SH-SY5Y (cell line): ENCODE measurements at regions not wholly inside any gene's neighbourhood (a gene's known extent, or its start where the extent isn't known, plus 50 kb on each side); places are given as distances from the start of the nearest gene placed in this dataset.

Experiments used
- GATA2 ChIP-seq: IDR thresholded peaks from 2 replicates; pipeline ENCODE4 v1.6.1; 2011; ENCODE audit warnings: mild to moderate bottlenecking, low read depth, low read length
- GATA3 ChIP-seq: IDR thresholded peaks from 2 replicates; pipeline ENCODE4 v1.6.1; 2011; ENCODE audit warnings: low read depth, mild to moderate bottlenecking, low read length, moderate library complexity

- TF ChIP-seq GATA3: no peak
- no peak for TF ChIP-seq GATA2
These were observed 156.7 kb downstream of the AXIN2 start for GRCh38 chr17:65404761-65405160.

DNA sequence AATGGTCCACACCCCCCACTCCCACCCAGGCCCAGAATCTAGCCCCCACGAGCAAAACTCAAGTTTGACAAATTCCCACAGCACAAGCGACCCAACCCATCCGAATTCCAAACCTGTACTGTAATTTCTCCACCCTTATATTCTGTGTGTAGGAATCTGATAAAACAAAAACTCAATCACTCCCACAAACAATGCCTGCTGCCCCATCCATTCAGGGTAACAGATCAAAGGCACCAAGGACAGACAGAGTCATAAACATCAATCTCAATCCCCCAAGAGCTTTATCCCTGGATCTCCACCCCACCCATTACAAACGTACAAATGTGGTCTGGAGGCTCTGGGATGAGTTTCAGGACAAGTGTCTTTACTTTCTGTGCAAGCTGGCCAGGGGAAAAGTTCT lies 157.8 kb downstream of the AXIN2 start:
- TF ChIP-seq GATA3 (no peak), GATA2 (no peak)

DNA sequence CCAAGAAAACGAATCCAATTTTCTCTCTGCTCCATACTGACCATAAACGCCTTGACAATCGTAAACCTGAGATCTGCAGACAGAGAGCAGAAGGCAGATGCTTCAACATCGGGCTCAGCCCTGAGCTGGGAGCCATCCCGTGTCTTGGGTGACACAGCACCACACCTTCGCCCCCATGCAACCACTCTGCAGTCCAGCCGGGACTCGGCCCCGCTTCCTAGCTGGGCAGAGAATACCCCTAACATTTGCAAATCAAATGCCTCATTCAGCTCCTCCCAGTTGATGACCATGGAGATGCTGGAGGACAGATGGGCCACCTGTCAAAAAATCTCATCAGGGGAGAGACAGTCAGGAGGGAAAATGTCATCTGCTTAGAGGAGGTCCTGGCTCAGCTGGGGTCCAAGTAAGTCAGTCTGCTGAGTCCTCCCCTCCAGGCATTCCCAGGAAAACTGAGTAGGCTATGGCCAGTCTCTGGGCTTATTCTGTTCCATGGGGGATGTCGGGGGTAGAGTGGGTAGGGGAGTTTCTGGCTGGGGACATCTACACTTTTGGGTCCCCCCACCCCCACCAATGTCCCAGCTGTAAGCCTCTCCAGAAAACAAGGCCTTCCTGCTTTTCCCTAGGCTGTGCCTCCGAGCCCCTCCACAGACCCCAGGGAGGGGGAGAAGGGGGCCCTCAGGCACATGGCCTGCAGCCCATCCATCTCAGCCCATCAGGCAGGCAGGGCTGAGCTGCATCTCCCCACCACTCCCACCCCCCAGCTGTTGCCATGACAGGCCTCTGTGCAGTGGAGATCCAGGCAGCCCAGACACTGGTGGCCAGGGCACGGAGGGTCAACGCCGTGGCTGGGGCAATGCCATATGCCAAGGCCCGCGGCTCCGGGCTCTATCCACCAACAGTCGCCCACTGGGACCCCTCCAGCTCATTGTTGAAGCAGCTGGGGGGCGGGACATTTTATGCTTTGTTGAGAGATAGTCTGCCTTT lies 158.6 kb downstream of the AXIN2 start:
- TF ChIP-seq GATA3: no peak
- no peak for TF ChIP-seq GATA2

DNA sequence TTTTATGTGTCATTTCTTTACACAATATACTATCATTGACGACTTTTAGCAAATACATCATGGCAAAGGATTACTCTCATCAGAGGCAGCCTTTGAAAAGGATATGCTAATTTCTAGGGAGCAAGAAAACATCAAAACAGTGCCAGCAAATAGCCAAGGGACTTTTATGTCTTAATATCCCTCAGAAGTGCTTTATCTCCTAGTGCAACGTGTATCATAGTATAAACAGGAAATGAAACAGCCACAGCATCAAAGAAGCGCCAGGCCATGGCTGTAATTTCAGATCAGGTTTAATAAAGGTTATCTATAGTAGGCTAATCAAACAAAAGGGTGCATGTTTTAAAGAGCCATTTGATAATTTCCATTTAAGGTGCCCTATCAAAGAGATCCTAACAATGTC lies 159.9 kb downstream of the AXIN2 start:
- TF ChIP-seq GATA2: no peak
- TF ChIP-seq GATA3: no peak

DNA sequence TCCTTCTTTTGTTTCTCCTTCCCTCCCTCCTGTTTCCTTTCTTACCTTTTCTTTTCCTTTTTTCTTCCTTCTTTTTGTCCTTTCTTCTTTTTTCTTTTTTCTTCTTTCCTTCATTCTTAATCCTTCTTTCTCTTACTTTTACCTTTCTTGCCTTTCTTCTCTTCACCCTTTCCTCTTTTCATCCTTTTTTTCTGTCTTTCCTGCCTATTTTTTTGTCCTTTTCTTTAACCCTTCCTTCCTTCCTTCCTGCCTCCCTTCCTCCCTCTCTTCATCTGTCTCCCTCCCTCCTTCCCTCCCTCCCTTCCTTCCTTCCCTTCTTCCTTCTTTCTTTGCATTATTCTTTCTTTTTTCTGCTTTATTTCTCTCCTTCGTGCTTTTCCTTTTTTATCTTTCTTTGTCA lies 160.7 kb downstream of the AXIN2 start:
- TF ChIP-seq GATA2: no peak
- no peak for TF ChIP-seq GATA3

GRCh38 chr17:65398040-65398787 lies 163.2 kb downstream of the AXIN2 start:
- TF ChIP-seq GATA3: no peak
- no peak for TF ChIP-seq GATA2

- TF ChIP-seq GATA2 (no peak), GATA3 (no peak)
These were observed 165.5 kb downstream of the AXIN2 start for GRCh38 chr17:65395924-65396323.

GRCh38 chr17:65394811-65395472 lies 166.5 kb downstream of the AXIN2 start:
- TF ChIP-seq GATA2 (no peak), GATA3 (no peak)

DNA sequence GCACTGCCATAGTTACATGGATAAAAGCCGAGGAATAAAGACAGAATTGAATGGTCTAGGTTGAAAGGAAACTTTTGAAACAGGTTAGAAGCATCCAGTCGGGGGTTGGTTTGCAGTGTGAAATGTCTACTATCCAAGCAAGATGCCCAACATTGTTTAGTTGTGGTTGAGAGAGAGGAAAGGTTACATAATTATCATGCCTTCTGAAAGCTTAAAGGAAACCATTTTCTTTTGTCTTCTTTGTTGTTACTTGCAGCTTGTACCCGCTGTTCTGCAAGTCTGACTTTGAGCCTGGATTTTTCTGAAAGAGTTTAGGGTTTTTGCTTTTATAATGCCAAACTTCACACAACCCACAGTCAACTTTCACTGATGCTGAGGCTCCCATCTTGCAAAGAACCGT lies 167.9 kb downstream of the AXIN2 start:
- TF ChIP-seq GATA3 (no peak), GATA2 (no peak)

DNA sequence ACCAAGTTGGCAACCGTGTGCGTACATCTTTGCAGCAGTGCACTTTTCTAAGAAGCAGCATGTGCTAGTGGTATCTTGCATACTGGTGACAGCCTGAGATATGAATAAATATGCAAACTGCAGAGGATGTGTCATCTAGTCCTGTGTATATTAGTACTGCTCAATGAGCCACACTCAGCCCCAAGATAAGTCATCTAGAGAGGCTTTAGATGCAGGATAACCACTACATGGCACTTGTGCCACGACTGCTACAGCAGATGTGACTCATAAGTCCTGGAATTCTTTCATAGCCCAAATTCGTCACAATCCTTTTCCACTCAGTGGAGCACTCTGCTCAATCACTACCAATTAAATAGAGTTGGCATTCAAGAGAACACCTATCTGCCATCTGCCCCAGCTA lies 171.5 kb downstream of the AXIN2 start:
- TF ChIP-seq GATA2 (no peak), GATA3 (no peak)

DNA sequence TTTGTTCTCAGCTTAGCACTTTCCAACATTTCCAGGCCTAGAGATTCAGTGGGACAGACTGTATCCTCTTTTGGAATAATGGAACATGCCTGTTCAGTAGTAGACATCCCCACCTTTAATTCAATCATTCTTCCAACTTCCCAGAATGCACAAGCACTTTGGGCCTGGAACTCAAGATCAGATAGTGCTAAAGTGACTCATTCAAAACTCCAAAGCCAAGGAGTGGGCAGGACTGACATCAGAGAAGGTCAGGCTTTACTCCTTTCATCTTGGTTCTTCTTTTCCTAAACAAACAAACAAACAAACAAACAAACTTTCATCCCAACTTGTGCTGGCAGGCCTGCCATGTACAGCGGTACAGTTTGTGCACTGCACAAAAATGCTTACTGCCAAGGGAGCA lies 172.0 kb downstream of the AXIN2 start:
- TF ChIP-seq GATA3: no peak
- TF ChIP-seq GATA2: no peak

DNA sequence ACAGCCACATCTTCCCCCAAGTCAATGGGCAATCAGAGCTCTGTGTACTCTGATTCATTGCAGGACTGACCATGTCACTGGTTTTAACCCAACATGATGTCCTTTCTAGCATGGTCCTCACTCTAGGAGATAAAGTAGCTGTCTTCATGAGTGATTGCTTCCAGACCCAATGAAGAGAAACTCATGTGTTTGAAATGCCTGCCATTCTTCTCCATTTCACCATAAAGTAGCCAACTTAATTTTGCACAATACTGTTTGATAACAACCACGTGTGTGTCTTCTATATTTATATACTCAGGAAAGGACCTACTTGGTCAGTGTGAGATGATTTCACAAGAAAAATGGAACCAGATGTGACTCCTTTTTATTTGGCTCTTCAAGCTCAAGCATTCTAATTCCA lies 172.5 kb downstream of the AXIN2 start:
- TF ChIP-seq GATA3 (no peak), GATA2 (no peak)

- no peak for TF ChIP-seq GATA2
- TF ChIP-seq GATA3: no peak
These were observed 174.1 kb downstream of the AXIN2 start for GRCh38 chr17:65387322-65387721.

DNA sequence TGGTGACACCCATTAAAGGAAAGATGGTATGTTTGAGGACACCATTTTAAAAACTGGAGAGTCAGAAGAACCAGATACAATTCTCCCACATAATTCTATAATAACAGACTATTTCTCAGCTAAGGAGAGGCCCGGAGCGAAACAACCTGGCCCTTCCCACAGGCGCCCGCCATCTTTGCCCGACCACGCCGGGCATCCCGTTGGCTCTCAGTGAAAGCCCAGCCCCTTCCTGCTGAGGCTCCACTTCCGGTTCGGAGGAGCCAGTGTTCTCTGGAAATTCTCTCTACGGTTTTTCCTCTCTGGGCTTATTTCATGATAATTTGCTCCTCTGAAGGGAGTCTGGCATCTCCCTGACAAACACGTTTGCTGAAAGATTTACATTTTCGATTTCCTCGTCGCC lies 175.7 kb downstream of the AXIN2 start:
- TF ChIP-seq GATA2: no peak
- TF ChIP-seq GATA3: no peak

DNA sequence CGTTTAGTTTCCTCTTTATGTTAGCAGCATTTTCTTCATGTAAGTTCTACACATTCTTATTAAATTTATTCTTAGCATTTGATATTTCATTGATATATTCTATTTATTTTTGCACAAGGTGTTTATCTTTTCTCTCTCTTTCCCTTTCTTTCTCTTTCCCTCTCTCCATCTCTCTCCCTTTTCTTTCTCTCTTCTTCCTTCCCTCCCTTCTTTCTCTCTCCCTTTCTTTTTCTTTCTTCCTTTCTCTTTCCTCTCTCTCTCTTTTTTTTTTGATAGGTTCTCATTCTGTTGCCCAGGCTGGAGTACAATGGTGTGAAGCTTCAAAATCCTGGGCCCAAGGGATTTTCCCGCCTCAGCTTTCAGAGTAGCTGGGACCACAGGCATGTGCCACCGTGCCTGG lies 176.4 kb downstream of the AXIN2 start:
- TF ChIP-seq GATA2: no peak
- TF ChIP-seq GATA3: no peak
